ENCODE measurements at regions not wholly inside any gene's neighbourhood (a gene's known extent, or its start where the extent isn't known, plus 50 kb on each side); places are given as distances from the start of the nearest gene placed in this dataset.

DNA sequence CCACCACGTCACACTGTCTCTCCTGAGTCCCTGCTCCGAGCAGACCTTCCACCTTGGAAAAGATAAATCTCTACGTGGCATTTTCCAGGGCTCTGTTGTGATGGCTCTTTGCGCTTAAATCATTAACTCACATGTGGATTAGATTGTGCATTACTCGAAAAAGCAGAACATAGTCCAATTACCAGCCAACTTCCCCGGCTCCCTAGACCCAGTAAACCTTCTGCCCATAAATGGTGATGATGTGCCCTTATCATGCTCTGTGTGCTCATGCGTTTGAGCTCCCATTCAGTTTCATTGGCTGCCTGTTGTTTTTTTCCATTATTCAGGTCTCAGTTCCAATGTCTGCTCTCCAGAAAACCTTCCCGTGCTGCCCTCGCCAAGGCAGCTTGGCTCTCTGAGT, 471.2 kb downstream of the GLRX3 start:
- no peak for DNase-seq (ENCODE audit: low read depth)
- no peak overlapping the region for H3K4me3 ChIP-seq (ENCODE audit: low read length)
- TF ChIP-seq, protein P1, sequence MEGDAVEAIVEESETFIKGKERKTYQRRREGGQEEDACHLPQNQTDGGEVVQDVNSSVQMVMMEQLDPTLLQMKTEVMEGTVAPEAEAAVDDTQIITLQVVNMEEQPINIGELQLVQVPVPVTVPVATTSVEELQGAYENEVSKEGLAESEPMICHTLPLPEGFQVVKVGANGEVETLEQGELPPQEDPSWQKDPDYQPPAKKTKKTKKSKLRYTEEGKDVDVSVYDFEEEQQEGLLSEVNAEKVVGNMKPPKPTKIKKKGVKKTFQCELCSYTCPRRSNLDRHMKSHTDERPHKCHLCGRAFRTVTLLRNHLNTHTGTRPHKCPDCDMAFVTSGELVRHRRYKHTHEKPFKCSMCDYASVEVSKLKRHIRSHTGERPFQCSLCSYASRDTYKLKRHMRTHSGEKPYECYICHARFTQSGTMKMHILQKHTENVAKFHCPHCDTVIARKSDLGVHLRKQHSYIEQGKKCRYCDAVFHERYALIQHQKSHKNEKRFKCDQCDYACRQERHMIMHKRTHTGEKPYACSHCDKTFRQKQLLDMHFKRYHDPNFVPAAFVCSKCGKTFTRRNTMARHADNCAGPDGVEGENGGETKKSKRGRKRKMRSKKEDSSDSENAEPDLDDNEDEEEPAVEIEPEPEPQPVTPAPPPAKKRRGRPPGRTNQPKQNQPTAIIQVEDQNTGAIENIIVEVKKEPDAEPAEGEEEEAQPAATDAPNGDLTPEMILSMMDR (conservative IDR thresholded peaks at IDR 0.05; ENCODE audit: low read length): no peak

DNA sequence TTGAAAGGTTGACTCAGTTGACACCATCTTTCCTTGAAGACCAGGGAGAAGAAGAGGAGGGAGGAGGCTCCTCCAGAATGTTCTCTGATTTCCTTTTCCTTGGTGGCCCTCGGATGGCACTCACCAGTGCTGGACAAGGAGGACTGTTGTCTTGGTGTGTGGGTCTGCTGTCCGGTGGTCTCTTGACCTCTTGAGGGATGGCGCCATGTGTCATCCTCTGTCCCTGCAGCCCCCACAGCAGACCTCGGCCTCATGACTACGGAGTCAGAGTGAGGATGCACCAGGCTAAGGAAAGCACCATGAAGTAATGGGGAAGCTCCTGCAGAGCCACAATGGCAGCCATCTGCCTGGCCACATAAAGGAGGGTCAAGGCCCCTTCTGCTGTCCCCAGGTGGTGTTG, 475.0 kb downstream of the GLRX3 start:
- no peak for DNase-seq (ENCODE audit: low read depth)
- TF ChIP-seq, protein P1 (conservative IDR thresholded peaks at IDR 0.05; ENCODE audit: low read length): no peak
- no peak overlapping the region for H3K4me3 ChIP-seq (ENCODE audit: low read length)

DNA sequence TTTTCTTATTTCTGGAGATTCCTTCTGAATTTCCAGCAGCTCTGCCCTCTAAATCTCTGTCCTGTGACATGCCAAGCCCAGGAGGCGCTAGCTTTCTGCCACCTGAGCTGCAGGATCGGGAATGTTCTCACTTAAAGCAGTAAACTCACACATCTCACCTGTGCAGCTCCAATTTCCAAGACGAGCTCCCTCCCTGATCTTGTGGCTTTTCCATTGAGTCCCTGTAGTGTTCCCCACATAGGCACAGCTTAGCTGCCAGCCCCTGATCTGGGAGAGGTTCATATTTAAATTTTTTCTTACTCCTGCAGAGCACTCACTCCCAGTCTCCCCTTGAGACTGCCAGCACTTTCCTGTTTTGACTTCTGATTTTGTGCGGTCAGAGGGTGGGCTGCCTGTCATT, 479.3 kb downstream of the GLRX3 start:
- DNase-seq (ENCODE audit: low read depth): no peak
- TF ChIP-seq, protein P1 (conservative IDR thresholded peaks at IDR 0.05; ENCODE audit: low read length): no peak
- H3K4me3 ChIP-seq (ENCODE audit: low read length): no peak overlapping the region

DNA sequence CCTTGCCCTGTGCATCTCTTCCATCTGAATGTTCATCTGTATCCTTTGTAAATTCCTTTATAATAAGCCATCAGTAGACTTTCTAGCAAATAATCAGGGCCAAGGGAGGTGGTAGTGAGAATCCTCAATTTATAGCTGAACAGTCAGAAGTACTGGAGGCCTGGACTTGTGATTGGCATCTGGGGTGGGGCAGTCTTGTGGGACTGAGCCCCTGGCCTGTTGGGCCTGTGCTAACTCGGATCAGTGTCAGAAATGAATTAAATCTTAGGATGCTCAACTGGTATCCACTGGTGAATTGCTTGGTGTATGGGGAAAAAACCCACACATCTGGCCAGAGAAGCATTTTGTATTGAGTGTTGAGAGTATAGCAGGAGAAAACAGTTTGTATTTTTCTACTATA, 481.8 kb downstream of the GLRX3 start:
- H3K4me3 ChIP-seq (ENCODE audit: low read length): no peak overlapping the region
- TF ChIP-seq, protein P1 (conservative IDR thresholded peaks at IDR 0.05; ENCODE audit: low read length): no peak
- DNase-seq (ENCODE audit: low read depth): no peak

DNA sequence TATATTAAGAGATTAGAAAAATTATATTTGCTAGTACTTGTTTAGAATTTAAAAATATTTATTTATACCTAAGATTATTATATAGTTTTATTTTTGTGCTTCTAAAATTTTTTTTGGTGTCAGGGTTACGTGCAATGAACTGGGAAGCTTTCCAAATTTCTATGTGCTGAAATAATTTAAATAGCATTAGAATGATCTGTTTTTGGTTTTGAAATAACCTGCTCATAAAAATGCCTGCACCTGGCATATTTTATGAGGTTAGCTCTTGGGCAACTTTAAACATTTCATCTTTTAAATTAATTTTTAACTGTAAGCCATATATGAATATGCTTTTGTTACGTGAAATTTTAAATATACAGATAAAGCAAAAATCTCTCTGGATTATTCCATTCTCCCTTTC, 482.5 kb downstream of the GLRX3 start:
- TF ChIP-seq, protein P1 (conservative IDR thresholded peaks at IDR 0.05; ENCODE audit: low read length): no peak
- no peak overlapping the region for H3K4me3 ChIP-seq (ENCODE audit: low read length)
- no peak for DNase-seq (ENCODE audit: low read depth)

DNA sequence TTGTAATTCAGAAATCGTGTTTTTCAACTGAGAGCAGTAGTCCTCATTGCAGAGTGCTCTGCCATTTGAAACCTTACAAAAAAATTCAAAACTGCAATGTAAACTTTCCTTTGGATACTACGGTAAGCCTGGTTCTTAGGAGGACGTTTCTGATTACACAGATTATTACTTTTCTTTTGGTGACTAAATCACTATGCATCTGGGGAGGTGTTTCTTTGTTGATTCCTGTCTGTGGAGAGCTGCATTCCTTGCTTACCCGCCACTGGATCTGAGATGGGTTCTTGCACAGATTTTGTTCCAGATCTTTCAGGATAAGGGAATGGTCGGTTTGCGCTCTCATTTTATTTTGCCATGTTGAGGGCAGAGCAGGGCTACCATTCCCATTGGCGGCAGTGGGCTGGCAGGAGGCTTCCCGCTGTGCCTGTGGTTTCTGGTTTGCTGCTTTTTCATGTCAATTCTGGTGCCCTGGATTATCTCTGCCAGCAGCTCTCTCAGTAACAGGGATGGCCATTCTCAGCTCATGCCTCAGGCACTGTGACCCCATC, 485.1 kb downstream of the GLRX3 start:
- DNase-seq (ENCODE audit: low read depth): no peak
- no peak overlapping the region for H3K4me3 ChIP-seq (ENCODE audit: low read length)
- TF ChIP-seq, protein P1 (conservative IDR thresholded peaks at IDR 0.05; ENCODE audit: low read length): no peak

DNA sequence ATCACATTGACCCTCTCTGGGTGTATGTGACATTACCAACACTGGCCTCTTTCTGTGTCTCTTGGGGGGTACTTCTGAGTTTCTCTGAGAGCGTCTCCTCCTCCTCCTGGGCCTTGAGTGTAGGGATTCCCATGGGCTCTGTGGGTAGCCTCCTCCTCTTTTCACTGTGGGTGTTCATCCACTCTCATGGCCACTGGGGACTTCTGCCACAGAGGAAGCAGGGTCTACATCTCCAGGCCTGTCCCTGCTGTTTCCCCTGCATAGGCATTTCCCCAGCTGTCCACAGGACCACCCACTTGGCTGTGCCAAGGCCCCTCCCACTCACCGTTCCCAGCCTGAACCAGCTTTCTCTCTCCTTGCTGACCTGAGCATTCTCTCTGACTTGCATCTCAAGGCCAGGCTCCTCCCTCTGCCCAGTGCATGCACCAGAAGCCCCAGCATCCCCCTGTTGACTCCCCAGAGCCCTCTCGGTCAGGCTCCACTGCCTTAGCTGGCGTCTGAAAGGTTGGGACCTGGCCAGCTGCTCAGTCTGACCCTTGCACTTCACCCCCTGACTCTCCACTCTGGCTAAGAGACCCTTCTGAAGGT, 487.6 kb downstream of the GLRX3 start:
- no peak overlapping the region for H3K4me3 ChIP-seq (ENCODE audit: low read length)
- DNase-seq (ENCODE audit: low read depth): no peak
- TF ChIP-seq, protein P1 (conservative IDR thresholded peaks at IDR 0.05; ENCODE audit: low read length): no peak

All from AG10803 (cell line).